Liver (tissue), 7 donors: ENCODE measurements at regions not wholly inside any gene's neighbourhood (a gene's known extent, or its start where the extent isn't known, plus 50 kb on each side); places are given as distances from the start of the nearest gene placed in this dataset.

Source experiments
- DNase-seq: peaks from one replicate; pipeline ENCODE4 v3.0.0-alpha.2; 2017; ENCODE audit warnings: low spot score
- H3K27ac ChIP-seq, 2 donors: one replicate each; pipeline ENCODE4 v1.7.0; 2013; ENCODE audit warnings: inconsistent platforms in 2 of 2, low read length in 2 of 2, control low read depth in 1 of 2, low read depth in 1 of 2, mild to moderate bottlenecking in 1 of 2
- H3K27me3 ChIP-seq, 4 donors: one replicate each; pipeline versions ENCODE4 v1.6.1 to v1.7.0; 2013; ENCODE audit warnings: low read length in 3 of 4, inconsistent platforms in 1 of 4, mild to moderate bottlenecking in 1 of 4, moderate library complexity in 1 of 4; ENCODE audit not compliant: control insufficient read depth in 4 of 4, insufficient read depth in 4 of 4
- H3K36me3 ChIP-seq, 4 donors: one replicate each; pipeline versions ENCODE4 v1.6.1 to v1.7.0; 2013; ENCODE audit warnings: low read length in 3 of 4, mild to moderate bottlenecking in 3 of 4, low read depth in 1 of 4, moderate library complexity in 1 of 4; ENCODE audit not compliant: control insufficient read depth in 4 of 4, insufficient read depth in 3 of 4
- H3K4me1 ChIP-seq, 4 donors: one replicate each; pipeline versions ENCODE4 v1.6.1 to v1.7.0; 2013; ENCODE audit warnings: low read length in 3 of 4, mild to moderate bottlenecking in 3 of 4, moderate library complexity in 1 of 4; ENCODE audit not compliant: control insufficient read depth in 4 of 4, insufficient read depth in 4 of 4
- H3K4me3 ChIP-seq, 3 donors: one replicate each; pipeline versions ENCODE4 v1.6.1 to v1.7.0; 2013; ENCODE audit warnings: low read length in 3 of 3, control low read depth in 1 of 3, low read depth in 1 of 3, mild to moderate bottlenecking in 1 of 3
- H3K9ac ChIP-seq, 2 donors: one replicate each; pipeline ENCODE4 v1.7.0; 2013; ENCODE audit warnings: low read length in 2 of 2, mild to moderate bottlenecking in 2 of 2, moderate library complexity in 2 of 2, control low read depth in 1 of 2, low read depth in 1 of 2
- H3K9me3 ChIP-seq, 4 donors: one replicate each; pipeline versions ENCODE4 v1.6.1 to v1.7.0; 2013; ENCODE audit warnings: low read length in 3 of 4; ENCODE audit not compliant: control insufficient read depth in 4 of 4
- ATF3 ChIP-seq: IDR thresholded peaks from 2 replicates; pipeline ENCODE4 v1.6.1; 2016; ENCODE audit warnings: antibody characterized with exemption
- EGR1 ChIP-seq, 2 donors: IDR thresholded peaks; 2 replicates each; pipeline ENCODE4 v1.6.1; 2016 to 2018; ENCODE audit warnings: antibody characterized with exemption in 2 of 2, low read depth in 2 of 2
- FOXA1 ChIP-seq: IDR thresholded peaks from 2 replicates; pipeline ENCODE4 v1.6.1; 2016; ENCODE audit warnings: antibody characterized with exemption
- FOXA2 ChIP-seq: IDR thresholded peaks from 2 replicates; pipeline ENCODE4 v1.6.1; 2016; ENCODE audit warnings: antibody characterized with exemption
- GABPA ChIP-seq, 2 donors: IDR thresholded peaks in 1 of 2; conservative IDR thresholded peaks in 1 of 2; 2 replicates each; pipeline ENCODE4 v1.6.1; 2016; ENCODE audit warnings: antibody characterized with exemption in 2 of 2, mild to moderate bottlenecking in 1 of 2, moderate library complexity in 1 of 2
- HNF4G ChIP-seq: IDR thresholded peaks from 2 replicates; pipeline ENCODE4 v1.6.1; 2016; ENCODE audit warnings: antibody characterized with exemption
- JUND ChIP-seq, 2 donors: IDR thresholded peaks; 2 replicates each; pipeline ENCODE4 v1.6.1; 2016; ENCODE audit warnings: antibody characterized with exemption in 2 of 2
- NR2F2 ChIP-seq: IDR thresholded peaks from 2 replicates; pipeline ENCODE4 v1.6.1; 2016; ENCODE audit warnings: antibody characterized with exemption
- RAD21 ChIP-seq, 2 donors: IDR thresholded peaks; 2 replicates each; pipeline ENCODE4 v1.6.1; 2016; ENCODE audit warnings: antibody characterized with exemption in 2 of 2, mild to moderate bottlenecking in 2 of 2
- REST ChIP-seq: IDR thresholded peaks from 2 replicates; pipeline ENCODE4 v1.6.1; 2016; ENCODE audit warnings: antibody characterized with exemption, mild to moderate bottlenecking
- RXRA ChIP-seq, 2 donors: IDR thresholded peaks; 2 replicates each; pipeline ENCODE4 v1.6.1; 2017 to 2018; ENCODE audit warnings: antibody characterized with exemption in 2 of 2, mild to moderate bottlenecking in 1 of 2
- SP1 ChIP-seq: IDR thresholded peaks from 2 replicates; pipeline ENCODE4 v1.6.1; 2018; ENCODE audit warnings: antibody characterized with exemption, mild to moderate bottlenecking
- TAF1 ChIP-seq: conservative IDR thresholded peaks from 2 replicates; pipeline ENCODE4 v1.6.1; 2016; ENCODE audit warnings: antibody characterized with exemption, mild to moderate bottlenecking
- YY1 ChIP-seq: IDR thresholded peaks from 2 replicates; pipeline ENCODE4 v1.6.1; 2016; ENCODE audit warnings: antibody characterized with exemption, mild to moderate bottlenecking
- ZBTB33 ChIP-seq: IDR thresholded peaks from 2 replicates; pipeline ENCODE4 v1.6.1; 2016; ENCODE audit warnings: antibody characterized with exemption
- WGBS: extraction: QIAGEN DNeasy Blood & Tissue Kit; methylation state at CpG from one replicate; pipeline ENCODE4 v1.1.7; 2013; 5-methylcytosine and 5-hydroxymethylcytosine counted together
- donor health status: healthy.
- donor health status: healthy.
- donor health status: healthy.
- donor health status: healthy.

- Histone ChIP-seq H3K4me1 (no peaks in the 10 kb centered on the region), H3K36me3 (no peaks in the 10 kb centered on the region), H3K9me3 (no peaks in the 10 kb centered on the region), H3K4me3 (no peak overlapping the region), H3K9ac (no peak overlapping the region), H3K27me3 (no peaks in the 10 kb centered on the region), H3K27ac (no peak overlapping the region)
- TF ChIP-seq NR2F2: no peak
- no peak for TF ChIP-seq RAD21 (IDR thresholded peaks at IDR 0.05)
- TF ChIP-seq EGR1 (IDR thresholded peaks at IDR 0.05; ENCODE audit: low read depth in 2 of 2): no peak
- TF ChIP-seq SP1: no peak
- TF ChIP-seq JUND (IDR thresholded peaks at IDR 0.05): no peak
- no peak for TF ChIP-seq TAF1
- 93% methylated on average over 10 of the region's 10 CpGs for WGBS
- no peak for DNase-seq
Measured at GRCh38 chr10:5584895-5585516, 60.2 kb downstream of the CALML3 start.

GRCh38 chr10:5585517-5586206, 60.9 kb downstream of the CALML3 start:
- H3K4me1 ChIP-seq: no peaks in the 10 kb centered on the region
- no peaks in the 10 kb centered on the region for H3K27me3 ChIP-seq
- 91% methylated on average over 7 of the region's 7 CpGs for WGBS
- no peak for DNase-seq
- TF ChIP-seq NR2F2 (no peak), FOXA1 (no peak), HNF4G (no peak), RXRA (IDR thresholded peaks at IDR 0.05) (no peak), SP1 (no peak), FOXA2 (no peak), ATF3 (no peak), YY1 (no peak), TAF1 (no peak)
- no peaks in the 10 kb centered on the region for H3K36me3 ChIP-seq
- no peak overlapping the region for H3K27ac ChIP-seq
- no peak overlapping the region for H3K9ac ChIP-seq
- H3K9me3 ChIP-seq: no peaks in the 10 kb centered on the region
- no peak overlapping the region for H3K4me3 ChIP-seq

- no peak overlapping the region for H3K27ac ChIP-seq
- DNase-seq: no peak
Measured at GRCh38 chr10:5587151-5588079, 62.7 kb downstream of the CALML3 start.

GRCh38 chr10:5588080-5588453, 63.3 kb downstream of the CALML3 start:
- no peak overlapping the region for H3K9ac ChIP-seq
- 92% methylated on average over 6 of the region's 6 CpGs for WGBS
- H3K27ac ChIP-seq: no peak overlapping the region
- H3K36me3 ChIP-seq: no peaks in the 10 kb centered on the region
- no peaks in the 10 kb centered on the region for H3K27me3 ChIP-seq
- no peak overlapping the region for H3K4me3 ChIP-seq
- no peaks in the 10 kb centered on the region for H3K4me1 ChIP-seq
- no peaks in the 10 kb centered on the region for H3K9me3 ChIP-seq
- DNase-seq: no peak
- TF ChIP-seq ZBTB33 (no peak), TAF1 (no peak), REST (no peak)

More at GRCh38 chr10:5587151-5588079, 62.7 kb downstream of the CALML3 start:
- Histone ChIP-seq H3K4me3 (no peak overlapping the region), H3K9ac (no peak overlapping the region), H3K9me3 (no peaks in the 10 kb centered on the region), H3K36me3 (no peaks in the 10 kb centered on the region), H3K4me1 (no peaks in the 10 kb centered on the region), H3K27me3 (no peaks in the 10 kb centered on the region)
- 87% methylated on average over 25 of the region's 25 CpGs for WGBS
- TF ChIP-seq NR2F2 (peak; percentile 78), GABPA (IDR thresholded peaks at IDR 0.05 in 1 of 2, conservative IDR thresholded peaks at IDR 0.05 in 1 of 2) (no peak), SP1 (no peak)
